ENCODE measurements at regions not wholly inside any gene's neighbourhood (a gene's known extent, or its start where the extent isn't known, plus 50 kb on each side); places are given as distances from the start of the nearest gene placed in this dataset.

GRCh38 chr9:85283421-85283820, 458.3 kb downstream of the AGTPBP1 start:
- Histone ChIP-seq H3K79me2 (replicated peaks; ENCODE audit: insufficient read depth, low read length) (no peaks in the 10 kb centered on the region), H3K27me3 (ENCODE audit: insufficient read depth, low read depth, low read length) (no peaks in the 10 kb centered on the region), H3K4me2 (ENCODE audit: low read length) (no peak overlapping the region), H3K36me3 (ENCODE audit: insufficient read depth, low read length) (no peaks in the 10 kb centered on the region), H3K9me2 (ENCODE audit: insufficient read depth, low read length) (no peaks in the 10 kb centered on the region), H3K9ac (ENCODE audit: low read length) (no peak overlapping the region), H2AFZ (ENCODE audit: low read depth, low read length) (no peak overlapping the region), H3K9me3 (ENCODE audit: low read length) (no peaks in the 10 kb centered on the region), H4K20me1 (ENCODE audit: insufficient read depth) (no peaks in the 10 kb centered on the region), H3F3A (ENCODE audit: insufficient read depth, low read length, poor library complexity, severe bottlenecking) (no peaks in the 10 kb centered on the region), H3K4me3 (ENCODE audit: low read length) (no peak overlapping the region), H3K27ac (ENCODE audit: low read length) (no peak overlapping the region)
- TF ChIP-seq POLR2AphosphoS5 (IDR thresholded peaks at IDR 0.05) (no peak), TAF1 (IDR thresholded peaks at IDR 0.05; ENCODE audit: low read depth) (no peak), EZH2 (IDR thresholded peaks at IDR 0.05; ENCODE audit: borderline replicate concordance, insufficient read depth, low read length, poor library complexity, severe bottlenecking) (no peak), RAD21 (conservative IDR thresholded peaks at IDR 0.05) (no peak), SMC3 (conservative IDR thresholded peaks at IDR 0.05; ENCODE audit: poor library complexity) (no peak), EP300 (conservative IDR thresholded peaks at IDR 0.05; ENCODE audit: poor library complexity, severe bottlenecking) (no peak), MXI1 (conservative IDR thresholded peaks at IDR 0.05; ENCODE audit: poor library complexity, severe bottlenecking) (no peak)
- TF ChIP-seq, protein P1, sequence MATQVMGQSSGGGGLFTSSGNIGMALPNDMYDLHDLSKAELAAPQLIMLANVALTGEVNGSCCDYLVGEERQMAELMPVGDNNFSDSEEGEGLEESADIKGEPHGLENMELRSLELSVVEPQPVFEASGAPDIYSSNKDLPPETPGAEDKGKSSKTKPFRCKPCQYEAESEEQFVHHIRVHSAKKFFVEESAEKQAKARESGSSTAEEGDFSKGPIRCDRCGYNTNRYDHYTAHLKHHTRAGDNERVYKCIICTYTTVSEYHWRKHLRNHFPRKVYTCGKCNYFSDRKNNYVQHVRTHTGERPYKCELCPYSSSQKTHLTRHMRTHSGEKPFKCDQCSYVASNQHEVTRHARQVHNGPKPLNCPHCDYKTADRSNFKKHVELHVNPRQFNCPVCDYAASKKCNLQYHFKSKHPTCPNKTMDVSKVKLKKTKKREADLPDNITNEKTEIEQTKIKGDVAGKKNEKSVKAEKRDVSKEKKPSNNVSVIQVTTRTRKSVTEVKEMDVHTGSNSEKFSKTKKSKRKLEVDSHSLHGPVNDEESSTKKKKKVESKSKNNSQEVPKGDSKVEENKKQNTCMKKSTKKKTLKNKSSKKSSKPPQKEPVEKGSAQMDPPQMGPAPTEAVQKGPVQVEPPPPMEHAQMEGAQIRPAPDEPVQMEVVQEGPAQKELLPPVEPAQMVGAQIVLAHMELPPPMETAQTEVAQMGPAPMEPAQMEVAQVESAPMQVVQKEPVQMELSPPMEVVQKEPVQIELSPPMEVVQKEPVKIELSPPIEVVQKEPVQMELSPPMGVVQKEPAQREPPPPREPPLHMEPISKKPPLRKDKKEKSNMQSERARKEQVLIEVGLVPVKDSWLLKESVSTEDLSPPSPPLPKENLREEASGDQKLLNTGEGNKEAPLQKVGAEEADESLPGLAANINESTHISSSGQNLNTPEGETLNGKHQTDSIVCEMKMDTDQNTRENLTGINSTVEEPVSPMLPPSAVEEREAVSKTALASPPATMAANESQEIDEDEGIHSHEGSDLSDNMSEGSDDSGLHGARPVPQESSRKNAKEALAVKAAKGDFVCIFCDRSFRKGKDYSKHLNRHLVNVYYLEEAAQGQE (IDR thresholded peaks at IDR 0.05; ENCODE audit: borderline replicate concordance), result no peak
- TF ChIP-seq, protein P2, sequence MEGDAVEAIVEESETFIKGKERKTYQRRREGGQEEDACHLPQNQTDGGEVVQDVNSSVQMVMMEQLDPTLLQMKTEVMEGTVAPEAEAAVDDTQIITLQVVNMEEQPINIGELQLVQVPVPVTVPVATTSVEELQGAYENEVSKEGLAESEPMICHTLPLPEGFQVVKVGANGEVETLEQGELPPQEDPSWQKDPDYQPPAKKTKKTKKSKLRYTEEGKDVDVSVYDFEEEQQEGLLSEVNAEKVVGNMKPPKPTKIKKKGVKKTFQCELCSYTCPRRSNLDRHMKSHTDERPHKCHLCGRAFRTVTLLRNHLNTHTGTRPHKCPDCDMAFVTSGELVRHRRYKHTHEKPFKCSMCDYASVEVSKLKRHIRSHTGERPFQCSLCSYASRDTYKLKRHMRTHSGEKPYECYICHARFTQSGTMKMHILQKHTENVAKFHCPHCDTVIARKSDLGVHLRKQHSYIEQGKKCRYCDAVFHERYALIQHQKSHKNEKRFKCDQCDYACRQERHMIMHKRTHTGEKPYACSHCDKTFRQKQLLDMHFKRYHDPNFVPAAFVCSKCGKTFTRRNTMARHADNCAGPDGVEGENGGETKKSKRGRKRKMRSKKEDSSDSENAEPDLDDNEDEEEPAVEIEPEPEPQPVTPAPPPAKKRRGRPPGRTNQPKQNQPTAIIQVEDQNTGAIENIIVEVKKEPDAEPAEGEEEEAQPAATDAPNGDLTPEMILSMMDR (IDR thresholded peaks at IDR 0.05; ENCODE audit: poor library complexity, severe bottlenecking), result no peak

- Histone ChIP-seq H4K20me1 (ENCODE audit: insufficient read depth) (no peaks in the 10 kb centered on the region), H3K4me2 (ENCODE audit: low read length) (no peak overlapping the region), H3K9me3 (ENCODE audit: low read length) (no peaks in the 10 kb centered on the region), H3K27me3 (ENCODE audit: insufficient read depth, low read depth, low read length) (no peaks in the 10 kb centered on the region), H3K4me3 (ENCODE audit: low read length) (no peak overlapping the region), H3K36me3 (ENCODE audit: insufficient read depth, low read length) (no peaks in the 10 kb centered on the region), H2AFZ (ENCODE audit: low read depth, low read length) (no peak overlapping the region), H3K9ac (ENCODE audit: low read length) (no peak overlapping the region), H3F3A (ENCODE audit: insufficient read depth, low read length, poor library complexity, severe bottlenecking) (no peaks in the 10 kb centered on the region), H3K79me2 (replicated peaks; ENCODE audit: insufficient read depth, low read length) (no peaks in the 10 kb centered on the region), H3K27ac (ENCODE audit: low read length) (no peak overlapping the region), H3K9me2 (ENCODE audit: insufficient read depth, low read length) (no peaks in the 10 kb centered on the region)
- TF ChIP-seq EZH2 (IDR thresholded peaks at IDR 0.05; ENCODE audit: borderline replicate concordance, insufficient read depth, low read length, poor library complexity, severe bottlenecking), result no peak
- no peak for TF ChIP-seq MXI1 (conservative IDR thresholded peaks at IDR 0.05; ENCODE audit: poor library complexity, severe bottlenecking)
- no peak for TF ChIP-seq EP300 (conservative IDR thresholded peaks at IDR 0.05; ENCODE audit: poor library complexity, severe bottlenecking)
Measured at GRCh38 chr9:85278769-85279168, 463.0 kb downstream of the AGTPBP1 start.
